CD4-positive, alpha-beta T cell (primary cell): ENCODE measurements at regions not wholly inside any gene's neighbourhood (a gene's known extent, or its start where the extent isn't known, plus 50 kb on each side); places are given as distances from the start of the nearest gene placed in this dataset.

Source experiments
- ATAC-seq: fragments of 200-7000 bp; cut with Tn5 transposase; one replicate; pipeline ENCODE4 v1.10.0; 2022; ENCODE audit warnings: mild to moderate bottlenecking; ENCODE audit not compliant: poor library complexity
- CTCF ChIA-PET: fragments of 350-600 bp; sonication (Branson Sonifier 250); formaldehyde crosslinking; loops from one replicate; lab custom pipeline; 2021; ENCODE audit warnings: antibody characterized with exemption, inconsistent platforms; lab: Charles Lee
- POLR2A ChIA-PET: fragments of 350-600 bp; sonication (Branson Sonifier 250); formaldehyde crosslinking; loops from one replicate; lab custom pipeline; 2021; ENCODE audit warnings: antibody characterized with exemption, inconsistent platforms; lab: Charles Lee
- DNase-seq, 14 experiments: peaks; one replicate each; pipeline ENCODE4 v3.0.0-alpha.2; 2013 to 2020; ENCODE audit warnings: mixed read lengths in 2 of 14
- H3K27ac ChIP-seq, 2 donors: one replicate each; pipeline versions ENCODE4 v1.5.1 to v1.7.0; 2013; ENCODE audit warnings: low read length in 2 of 2, low read depth in 1 of 2, mild to moderate bottlenecking in 1 of 2
- H3K27me3 ChIP-seq, 2 experiments: 1 replicate in 1 of 2; 2 replicates in 1 of 2; pipeline versions ENCODE4 v1.6.1 to v1.7.0; 2013; ENCODE audit warnings: low read length in 2 of 2, control low read depth in 1 of 2, mild to moderate bottlenecking in 1 of 2, moderate library complexity in 1 of 2; ENCODE audit not compliant: insufficient read depth in 2 of 2, control insufficient read depth in 1 of 2
- H3K36me3 ChIP-seq: one replicate; pipeline ENCODE4 v1.6.1; 2013; ENCODE audit warnings: low read length, control low read depth; ENCODE audit not compliant: insufficient read depth
- H3K4me1 ChIP-seq: one replicate; pipeline ENCODE4 v1.6.1; 2013; ENCODE audit warnings: low read length, control low read depth; ENCODE audit not compliant: insufficient read depth
- H3K4me3 ChIP-seq: one replicate; pipeline ENCODE4 v1.5.1; 2013; ENCODE audit warnings: mild to moderate bottlenecking, low read length, moderate library complexity
- H3K9me3 ChIP-seq, 2 experiments: 1 replicate in 1 of 2; 2 replicates in 1 of 2; pipeline versions ENCODE4 v1.6.1 to v1.7.0; 2013; ENCODE audit warnings: low read length in 2 of 2, mild to moderate bottlenecking in 2 of 2, control low read depth in 1 of 2, moderate library complexity in 1 of 2; ENCODE audit not compliant: control insufficient read depth in 1 of 2, insufficient read depth in 1 of 2
- H3K27ac Mint-ChIP-seq: one replicate; pipeline ENCODE4 v1.8.0; 2020; ENCODE audit warnings: mixed read lengths
- H3K27me3 Mint-ChIP-seq: one replicate; pipeline ENCODE4 v1.8.0; 2021; ENCODE audit warnings: mixed read lengths
- H3K36me3 Mint-ChIP-seq: one replicate; pipeline ENCODE4 v1.8.0; 2021; ENCODE audit warnings: low read depth, mixed read lengths
- H3K4me1 Mint-ChIP-seq: one replicate; pipeline ENCODE4 v1.8.0; 2021; ENCODE audit warnings: low read depth, mixed read lengths
- H3K4me3 Mint-ChIP-seq: one replicate; pipeline ENCODE4 v1.8.0; 2020; ENCODE audit warnings: mild to moderate bottlenecking, mixed read lengths
- H3K9me3 Mint-ChIP-seq: one replicate; pipeline ENCODE4 v1.8.0; 2020; ENCODE audit warnings: mixed read lengths
- intact Hi-C, 2 experiments: fragments of 100-400 bp; cut with DNase I in 1 of 2; cut with micrococcal nuclease in 1 of 2; formaldehyde crosslinking; loops; one replicate each; pipeline versions ENCODE4 v1.15.1 to v1.9.0; 2023 to 2025; cut with DNase I, micrococcal nuclease
- TF ChIP-seq, protein P1 (sequence below): fragments of 200-600 bp; IDR thresholded peaks from one replicate; pipeline ENCODE4 v1.8.0; 2022; ENCODE audit warnings: antibody characterized with exemption, mild to moderate bottlenecking

DNA sequence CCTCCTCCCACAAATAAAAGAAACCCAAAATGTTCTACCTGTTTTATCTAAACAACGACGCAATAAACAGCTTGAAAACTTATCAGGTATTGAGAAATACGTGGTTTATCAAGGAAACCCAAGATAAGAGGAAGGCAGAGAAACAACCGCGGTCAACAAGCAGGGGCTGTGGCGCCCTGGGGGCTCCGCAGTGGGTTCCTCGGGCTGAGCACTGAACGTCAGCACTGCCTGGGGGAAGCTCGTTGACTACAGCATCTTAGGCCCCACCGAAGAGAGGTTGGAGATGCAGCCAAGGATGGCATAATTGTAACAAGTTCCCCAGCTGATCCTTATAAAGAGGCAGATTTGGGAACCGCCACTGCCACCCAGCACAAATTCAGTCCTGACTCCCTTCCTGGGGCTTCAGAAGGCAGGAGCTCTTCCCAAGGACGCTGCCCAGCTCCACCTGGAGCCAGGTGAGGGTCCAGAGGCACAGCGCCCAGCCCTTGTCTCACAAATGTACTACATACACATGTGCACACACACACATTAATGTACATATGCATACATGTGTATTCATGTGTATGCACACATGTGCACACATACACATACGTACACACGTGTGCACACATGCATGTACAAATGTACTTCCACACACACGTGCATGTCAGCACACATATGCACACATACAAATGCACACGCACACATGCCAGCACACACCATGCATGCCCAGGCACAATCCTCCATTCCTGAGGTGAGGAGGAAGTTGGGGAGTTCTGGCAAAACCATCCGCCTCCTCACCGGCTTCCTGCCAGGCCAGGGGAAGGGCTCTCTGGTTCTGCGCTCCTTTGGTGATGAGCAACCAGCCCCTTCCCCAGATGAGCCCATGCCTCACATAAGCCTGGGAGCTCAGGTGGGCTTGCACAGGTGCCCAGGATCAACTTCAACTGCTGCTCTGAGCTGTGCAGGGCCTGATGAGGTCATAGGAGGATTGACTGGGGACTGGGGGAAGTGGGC lies 251.1 kb downstream of the NPHP4 start:
- peaks cover 29% of the 10 kb centered on the region for H3K27me3 Mint-ChIP-seq
- POLR2A ChIA-PET: no interaction called here

DNA sequence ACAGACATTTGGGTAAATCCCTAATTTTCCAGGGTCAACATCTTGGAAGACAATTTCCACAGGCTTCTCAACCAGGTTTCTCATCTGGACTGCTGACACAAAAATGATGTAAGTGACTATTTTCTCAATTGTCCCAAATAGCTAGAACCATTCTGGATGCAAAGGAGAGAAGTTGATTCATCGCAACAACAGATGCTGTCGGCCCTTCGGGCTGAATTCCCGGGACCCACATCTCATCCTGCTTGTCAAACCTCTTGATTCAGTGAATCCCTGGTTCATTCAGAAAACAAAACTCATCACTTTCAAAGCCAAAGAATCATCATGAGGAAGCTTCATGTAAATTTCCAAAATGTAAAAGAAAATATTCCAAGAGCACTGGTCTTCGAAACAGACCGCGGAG lies 251.8 kb downstream of the NPHP4 start:
- H3K4me3 ChIP-seq: no peak overlapping the region
- no peak for DNase-seq
- intact Hi-C loops: no loop called here
- peaks cover 3% of the 10 kb centered on the region for H3K4me1 ChIP-seq
- H3K9me3 ChIP-seq: peaks cover 0 to 5% of the 10 kb centered on the region in 2 experiments
- no peak overlapping the region for H3K4me3 Mint-ChIP-seq
- no peak overlapping the region for H3K27ac Mint-ChIP-seq
- no peaks in the 10 kb centered on the region for H3K36me3 ChIP-seq
- ChIA-PET CTCF (no interaction called here), POLR2A (no interaction called here)
- no peaks in the 10 kb centered on the region for H3K4me1 Mint-ChIP-seq
- no peak for ATAC-seq
- no peaks in the 10 kb centered on the region for H3K9me3 Mint-ChIP-seq
- H3K27me3 ChIP-seq: peaks cover 2 to 6% of the 10 kb centered on the region in 2 experiments
- H3K36me3 Mint-ChIP-seq: no peaks in the 10 kb centered on the region
- H3K27ac ChIP-seq: no peak overlapping the region
- peaks cover 24% of the 10 kb centered on the region for H3K27me3 Mint-ChIP-seq
- TF ChIP-seq, protein P1, sequence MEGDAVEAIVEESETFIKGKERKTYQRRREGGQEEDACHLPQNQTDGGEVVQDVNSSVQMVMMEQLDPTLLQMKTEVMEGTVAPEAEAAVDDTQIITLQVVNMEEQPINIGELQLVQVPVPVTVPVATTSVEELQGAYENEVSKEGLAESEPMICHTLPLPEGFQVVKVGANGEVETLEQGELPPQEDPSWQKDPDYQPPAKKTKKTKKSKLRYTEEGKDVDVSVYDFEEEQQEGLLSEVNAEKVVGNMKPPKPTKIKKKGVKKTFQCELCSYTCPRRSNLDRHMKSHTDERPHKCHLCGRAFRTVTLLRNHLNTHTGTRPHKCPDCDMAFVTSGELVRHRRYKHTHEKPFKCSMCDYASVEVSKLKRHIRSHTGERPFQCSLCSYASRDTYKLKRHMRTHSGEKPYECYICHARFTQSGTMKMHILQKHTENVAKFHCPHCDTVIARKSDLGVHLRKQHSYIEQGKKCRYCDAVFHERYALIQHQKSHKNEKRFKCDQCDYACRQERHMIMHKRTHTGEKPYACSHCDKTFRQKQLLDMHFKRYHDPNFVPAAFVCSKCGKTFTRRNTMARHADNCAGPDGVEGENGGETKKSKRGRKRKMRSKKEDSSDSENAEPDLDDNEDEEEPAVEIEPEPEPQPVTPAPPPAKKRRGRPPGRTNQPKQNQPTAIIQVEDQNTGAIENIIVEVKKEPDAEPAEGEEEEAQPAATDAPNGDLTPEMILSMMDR: no peak

More for the DNA sequence above, 251.1 kb downstream of the NPHP4 start:
- no peaks in the 10 kb centered on the region for H3K36me3 ChIP-seq
- CTCF ChIA-PET: no interaction called here
- peaks cover 6 to 8% of the 10 kb centered on the region in 2 experiments for H3K27me3 ChIP-seq
- Mint-ChIP-seq H3K9me3 (no peaks in the 10 kb centered on the region), H3K27ac (no peak overlapping the region), H3K36me3 (no peaks in the 10 kb centered on the region), H3K4me1 (no peaks in the 10 kb centered on the region), H3K4me3 (no peak overlapping the region)
- no peak for ATAC-seq
- no peak for DNase-seq
- peaks cover 0 to 5% of the 10 kb centered on the region in 2 experiments for H3K9me3 ChIP-seq
- TF ChIP-seq, protein P1: no peak
- H3K4me1 ChIP-seq: peaks cover 7% of the 10 kb centered on the region
- no peak overlapping the region for H3K27ac ChIP-seq
- intact Hi-C loops: no loop called here
- no peak overlapping the region for H3K4me3 ChIP-seq

DNA sequence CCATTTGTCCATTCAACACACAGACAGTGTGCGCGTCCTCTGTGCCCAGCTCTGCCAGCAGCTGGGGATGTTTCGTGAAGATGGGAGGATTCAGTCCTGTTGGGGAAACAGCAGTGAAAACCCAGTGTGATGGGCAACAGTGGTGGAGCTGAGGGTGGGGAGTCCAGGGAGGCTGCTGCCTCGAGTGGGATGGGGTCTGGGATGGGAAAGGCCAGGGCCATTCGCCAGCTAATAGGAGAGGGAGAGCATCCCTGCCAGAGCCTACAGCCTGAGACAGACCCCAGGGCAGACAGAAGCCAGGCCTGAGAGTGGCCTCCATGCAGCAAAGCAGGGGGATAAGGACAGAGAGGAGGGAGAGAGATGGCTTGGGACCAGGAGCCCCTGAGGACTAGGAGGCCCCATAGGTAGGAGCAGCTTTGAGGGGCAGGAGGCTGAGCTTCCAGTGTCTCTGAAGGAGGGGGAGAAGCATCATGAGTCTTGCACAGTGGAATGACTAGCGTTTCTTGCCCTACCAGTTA lies 252.6 kb downstream of the NPHP4 start:
- no peaks in the 10 kb centered on the region for H3K36me3 ChIP-seq
- H3K4me3 Mint-ChIP-seq: no peak overlapping the region
- no peaks in the 10 kb centered on the region for H3K36me3 Mint-ChIP-seq
- no peak overlapping the region for H3K27ac Mint-ChIP-seq
- H3K27me3 Mint-ChIP-seq: peaks cover 20% of the 10 kb centered on the region
- H3K9me3 Mint-ChIP-seq: no peaks in the 10 kb centered on the region
- ATAC-seq (no peak), DNase-seq (no peak)
- H3K4me3 ChIP-seq: no peak overlapping the region
- ChIA-PET POLR2A (no interaction called here), CTCF (no interaction called here)
- no peaks in the 10 kb centered on the region for H3K4me1 Mint-ChIP-seq
- H3K9me3 ChIP-seq: peaks cover 0 to 5% of the 10 kb centered on the region in 2 experiments
- TF ChIP-seq, protein P1: no peak
- intact Hi-C loops: no loop called here
- peaks cover 3% of the 10 kb centered on the region for H3K4me1 ChIP-seq
- no peak overlapping the region for H3K27ac ChIP-seq
- peaks cover 5 to 6% of the 10 kb centered on the region in 2 experiments for H3K27me3 ChIP-seq
